Ishikawa (cell line): ENCODE measurements at regions not wholly inside any gene's neighbourhood (a gene's known extent, or its start where the extent isn't known, plus 50 kb on each side); places are given as distances from the start of the nearest gene placed in this dataset.

Experiments used
- EGR1 ChIP-seq: IDR thresholded peaks from 2 replicates; pipeline ENCODE4 v1.6.1; 2012
- FOXM1 ChIP-seq: IDR thresholded peaks from 2 replicates; pipeline ENCODE4 v1.6.1; 2012; ENCODE audit warnings: low read depth, borderline replicate concordance
- TF ChIP-seq, protein P1 (sequence below): IDR thresholded peaks from 2 replicates; pipeline ENCODE4 v1.6.1; 2012

GRCh38 chr10:121194696-121195523 lies 343.7 kb downstream of the WDR11 start:
- no peak for TF ChIP-seq FOXM1
- TF ChIP-seq EGR1: no peak
- TF ChIP-seq, protein P1, sequence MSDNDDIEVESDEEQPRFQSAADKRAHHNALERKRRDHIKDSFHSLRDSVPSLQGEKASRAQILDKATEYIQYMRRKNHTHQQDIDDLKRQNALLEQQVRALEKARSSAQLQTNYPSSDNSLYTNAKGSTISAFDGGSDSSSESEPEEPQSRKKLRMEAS: no peak
